SJSA1 (cell line): ENCODE measurements at regions not wholly inside any gene's neighbourhood (a gene's known extent, or its start where the extent isn't known, plus 50 kb on each side); places are given as distances from the start of the nearest gene placed in this dataset.
"Not testable (repeated sequence)": the region's sequence is repeated elsewhere in the genome, so short reads cannot be mapped to it uniquely, and the experiment has no call there.

Experiments used
- DNase-seq, 2 experiments: peaks; one replicate each; pipeline ENCODE4 v3.0.0-alpha.2; 2015 to 2020; ENCODE audit warnings: low spot score in 2 of 2, low read depth in 1 of 2
- H3K27ac ChIP-seq: fragments of 250-450 bp; sonication (Bioruptor Pico); 2 replicates; pipeline ENCODE4 v1.5.1; 2020; ENCODE audit warnings: mild to moderate bottlenecking, moderate library complexity
- H3K27me3 ChIP-seq: fragments of 250-450 bp; sonication (Bioruptor Pico); replicated peaks from 2 replicates; pipeline ENCODE4 v1.5.1; 2020; ENCODE audit warnings: mild to moderate bottlenecking, moderate library complexity
- H3K36me3 ChIP-seq: fragments of 250-450 bp; sonication (Bioruptor Pico); 2 replicates; pipeline ENCODE4 v1.5.1; 2020; ENCODE audit warnings: mild to moderate bottlenecking
- H3K4me1 ChIP-seq: fragments of 250-450 bp; sonication (Bioruptor Pico); replicated peaks from 2 replicates; pipeline ENCODE4 v1.6.1; 2021; ENCODE audit warnings: mild to moderate bottlenecking
- H3K4me3 ChIP-seq: fragments of 250-450 bp; sonication (Bioruptor Pico); 2 replicates; pipeline ENCODE4 v1.5.1; 2020; ENCODE audit warnings: mild to moderate bottlenecking
- H3K9me3 ChIP-seq: fragments of 250-450 bp; sonication (Bioruptor Pico); replicated peaks from 2 replicates; pipeline ENCODE4 v1.5.1; 2020; ENCODE audit warnings: mild to moderate bottlenecking

DNA sequence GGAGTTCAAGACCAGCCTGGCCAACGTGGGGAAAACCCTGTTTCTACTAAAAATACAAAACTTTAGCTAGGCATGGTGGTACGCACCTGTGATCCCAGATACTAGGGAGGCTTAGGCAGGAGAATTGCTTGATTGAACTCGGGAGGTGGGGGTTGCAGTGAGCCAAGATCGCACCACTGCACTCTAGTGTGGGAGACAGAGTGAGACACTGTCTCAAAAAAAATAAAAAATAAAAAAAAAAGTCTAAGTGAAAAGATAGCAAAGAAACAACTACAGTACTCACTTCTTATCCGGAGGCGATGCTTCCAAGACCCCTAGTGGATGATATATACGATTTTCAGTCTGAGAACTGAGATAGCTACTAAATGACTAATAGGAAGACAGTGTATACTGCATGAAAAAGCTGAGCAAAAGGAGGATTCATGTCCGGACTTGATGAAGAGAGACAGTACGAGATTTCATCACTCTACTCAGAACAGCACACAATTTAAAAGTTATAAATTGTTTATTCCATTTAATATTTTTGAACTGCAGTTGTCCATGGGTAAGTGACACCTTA, 138.7 kb upstream of the GOLGA6L6 start:
- not testable (repeated sequence) for H3K27me3 ChIP-seq, H3K36me3 ChIP-seq, H3K4me3 ChIP-seq, DNase-seq, H3K9me3 ChIP-seq, H3K27ac ChIP-seq, H3K4me1 ChIP-seq

DNA sequence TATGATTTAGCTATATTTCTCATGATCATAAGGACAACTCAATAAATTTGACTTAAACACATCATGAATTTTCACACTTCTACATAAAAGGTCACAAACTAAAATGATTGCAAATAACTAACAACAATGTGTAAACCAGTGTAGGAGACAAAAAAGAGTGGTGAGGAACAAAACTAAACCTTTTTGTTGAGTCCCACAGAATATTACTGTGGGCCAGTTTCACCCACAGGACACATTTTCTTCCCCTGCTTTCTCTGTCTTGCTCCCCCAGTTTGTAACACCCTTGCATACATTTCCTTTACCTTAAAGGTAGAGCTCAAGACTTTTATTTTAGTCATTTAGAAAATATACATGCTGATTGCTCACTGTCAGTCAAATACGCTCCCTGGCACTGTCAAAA, 130.9 kb upstream of the GOLGA6L6 start:
- H3K27ac ChIP-seq = no peak overlapping the region
- no peaks in the 10 kb centered on the region for H3K4me1 ChIP-seq
- H3K9me3 ChIP-seq = no peaks in the 10 kb centered on the region
- no peaks in the 10 kb centered on the region for H3K36me3 ChIP-seq
- H3K4me3 ChIP-seq = no peak overlapping the region
- no peak for DNase-seq
- peaks cover 9% of the 10 kb centered on the region; the same call in 1 of the 2 replicates for H3K27me3 ChIP-seq

GRCh38 chr15:20671675-20672074, 130.1 kb upstream of the GOLGA6L6 start:
- peaks cover 9% of the 10 kb centered on the region; the same call in 1 of the 2 replicates for H3K27me3 ChIP-seq
- H3K4me3 ChIP-seq = no peak overlapping the region
- H3K9me3 ChIP-seq = no peaks in the 10 kb centered on the region
- H3K27ac ChIP-seq = no peak overlapping the region
- no peak for DNase-seq
- no peaks in the 10 kb centered on the region for H3K4me1 ChIP-seq
- no peaks in the 10 kb centered on the region for H3K36me3 ChIP-seq

DNA sequence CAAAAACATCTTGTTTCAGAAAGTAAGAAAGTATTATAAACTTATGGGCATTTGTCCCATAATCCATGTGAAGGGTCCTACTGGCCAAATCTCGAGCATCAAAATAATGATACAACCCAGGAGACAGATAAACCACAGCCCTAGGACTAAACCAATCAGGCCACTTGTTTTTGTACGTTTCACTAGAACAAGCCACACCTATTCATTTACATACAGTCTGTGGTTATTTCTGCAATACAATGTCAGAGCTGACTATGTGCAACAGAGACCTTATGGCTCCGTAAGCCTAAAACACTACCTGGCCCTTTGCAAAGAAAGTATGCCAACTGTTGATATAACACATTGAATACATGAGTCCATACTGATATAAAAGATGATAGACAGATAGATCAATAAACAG, 124.8 kb upstream of the GOLGA6L6 start:
- H3K27me3 ChIP-seq, H3K27ac ChIP-seq, H3K9me3 ChIP-seq, H3K4me1 ChIP-seq, H3K36me3 ChIP-seq, DNase-seq, H3K4me3 ChIP-seq: not testable (repeated sequence)

GRCh38 chr15:20665653-20666052, 124.1 kb upstream of the GOLGA6L6 start:
- Histone ChIP-seq H3K9me3 (no peaks in the 10 kb centered on the region), H3K27me3 (0 out of 2 replicates have a peak, but pooled peaks cover 3% of the 10 kb centered on the region), H3K4me3 (no peak overlapping the region), H3K36me3 (no peaks in the 10 kb centered on the region), H3K27ac (no peak overlapping the region), H3K4me1 (no peaks in the 10 kb centered on the region)
- DNase-seq = no peak

- no peaks in the 10 kb centered on the region for H3K4me1 ChIP-seq
- no peak overlapping the region for H3K27ac ChIP-seq
- H3K36me3 ChIP-seq = no peaks in the 10 kb centered on the region
- no peak overlapping the region for H3K4me3 ChIP-seq
- DNase-seq = no peak
- H3K27me3 ChIP-seq = 0 out of 2 replicates have a peak, but pooled peaks cover 4% of the 10 kb centered on the region
- H3K9me3 ChIP-seq = no peaks in the 10 kb centered on the region
Measured at GRCh38 chr15:20659265-20659664, 117.7 kb upstream of the GOLGA6L6 start.

DNA sequence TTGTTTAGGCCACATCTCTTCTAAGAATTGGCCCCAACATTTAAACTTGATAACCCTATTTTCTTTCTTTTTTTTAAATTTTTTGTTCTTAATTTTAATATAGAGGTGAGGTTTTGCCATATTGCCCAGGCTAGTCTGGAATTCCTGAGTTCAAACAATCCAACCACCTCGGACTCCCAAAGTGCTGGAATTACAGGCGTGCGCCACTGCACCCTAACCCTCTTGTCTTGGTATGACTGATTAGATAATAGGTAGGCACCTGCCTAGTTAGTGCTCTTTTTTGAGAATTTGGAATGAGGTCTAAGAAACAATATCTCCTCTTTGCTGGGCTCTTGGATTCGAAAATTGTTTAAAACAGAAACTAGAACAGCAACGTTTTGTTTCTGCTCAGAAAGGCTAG, 116.4 kb upstream of the GOLGA6L6 start:
- Histone ChIP-seq H3K27me3 (0 out of 2 replicates have a peak, but pooled peaks cover 4% of the 10 kb centered on the region), H3K36me3 (no peaks in the 10 kb centered on the region), H3K27ac (no peak overlapping the region), H3K9me3 (no peaks in the 10 kb centered on the region), H3K4me1 (no peaks in the 10 kb centered on the region), H3K4me3 (no peak overlapping the region)
- DNase-seq = no peak

- Histone ChIP-seq H3K4me3 (no peak overlapping the region), H3K9me3 (no peaks in the 10 kb centered on the region), H3K27me3 (0 out of 2 replicates have a peak, but pooled peaks cover 4% of the 10 kb centered on the region), H3K4me1 (no peaks in the 10 kb centered on the region), H3K36me3 (no peaks in the 10 kb centered on the region), H3K27ac (no peak overlapping the region)
- DNase-seq = no peak
Measured at GRCh38 chr15:20657084-20657483, 115.5 kb upstream of the GOLGA6L6 start.

- Histone ChIP-seq H3K4me3 (no peak overlapping the region), H3K27ac (no peak overlapping the region), H3K4me1 (no peaks in the 10 kb centered on the region), H3K36me3 (no peaks in the 10 kb centered on the region), H3K9me3 (no peaks in the 10 kb centered on the region), H3K27me3 (0 out of 2 replicates have a peak, but pooled peaks cover 2% of the 10 kb centered on the region)
- DNase-seq = no peak
Measured at GRCh38 chr15:20652914-20653313, 111.3 kb upstream of the GOLGA6L6 start.

DNA sequence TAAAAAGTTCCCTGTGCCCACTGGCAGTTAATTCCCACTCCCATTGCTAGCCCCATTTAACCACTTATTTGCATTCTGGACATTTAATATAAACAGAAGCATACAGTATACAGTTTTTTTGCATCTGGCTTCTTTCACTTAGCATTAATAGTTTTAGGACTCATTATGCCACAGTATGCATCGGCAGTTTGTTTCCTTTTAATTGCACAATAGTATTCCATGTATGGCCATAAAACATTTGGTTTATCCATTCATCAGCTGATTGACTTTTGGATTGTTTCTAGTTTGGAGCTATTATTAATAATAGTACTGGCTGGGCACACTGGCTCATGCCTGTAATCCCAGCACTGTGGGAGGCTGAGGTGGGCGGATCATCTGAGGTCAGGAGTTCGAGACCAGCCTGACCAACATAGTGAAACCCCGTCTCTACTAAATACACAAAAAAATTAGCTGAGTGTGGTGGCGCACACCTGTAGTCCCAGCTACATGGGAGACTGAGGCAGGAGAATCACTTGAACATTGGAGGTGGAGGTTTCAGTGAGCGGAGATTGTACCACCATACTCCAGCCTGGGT, 106.9 kb upstream of the GOLGA6L6 start:
- not testable (repeated sequence) for H3K27ac ChIP-seq, H3K36me3 ChIP-seq, H3K9me3 ChIP-seq, H3K4me3 ChIP-seq, H3K4me1 ChIP-seq, DNase-seq
- H3K27me3 ChIP-seq = peaks cover 11% of the 10 kb centered on the region; the same call in 1 of the 2 replicates

GRCh38 chr15:20646529-20647142, 105.0 kb upstream of the GOLGA6L6 start:
- DNase-seq = no peak
- Histone ChIP-seq H3K36me3 (no peaks in the 10 kb centered on the region), H3K27ac (no peak overlapping the region), H3K9me3 (no peaks in the 10 kb centered on the region), H3K4me1 (no peaks in the 10 kb centered on the region), H3K27me3 (peaks cover 20% of the 10 kb centered on the region; the same call in 1 of the 2 replicates), H3K4me3 (no peak overlapping the region)

GRCh38 chr15:20645956-20646355, 104.4 kb upstream of the GOLGA6L6 start:
- DNase-seq = no peak
- Histone ChIP-seq H3K4me1 (no peaks in the 10 kb centered on the region), H3K9me3 (no peaks in the 10 kb centered on the region), H3K27ac (no peak overlapping the region), H3K27me3 (peaks cover 20% of the 10 kb centered on the region; the same call in 1 of the 2 replicates), H3K36me3 (no peaks in the 10 kb centered on the region), H3K4me3 (no peak overlapping the region)

GRCh38 chr15:20644896-20645295, 103.3 kb upstream of the GOLGA6L6 start:
- DNase-seq = no peak
- no peak overlapping the region for H3K27ac ChIP-seq
- no peaks in the 10 kb centered on the region for H3K4me1 ChIP-seq
- no peaks in the 10 kb centered on the region for H3K36me3 ChIP-seq
- H3K27me3 ChIP-seq = peaks cover 20% of the 10 kb centered on the region; the same call in 1 of the 2 replicates
- no peak overlapping the region for H3K4me3 ChIP-seq
- no peaks in the 10 kb centered on the region for H3K9me3 ChIP-seq

DNA sequence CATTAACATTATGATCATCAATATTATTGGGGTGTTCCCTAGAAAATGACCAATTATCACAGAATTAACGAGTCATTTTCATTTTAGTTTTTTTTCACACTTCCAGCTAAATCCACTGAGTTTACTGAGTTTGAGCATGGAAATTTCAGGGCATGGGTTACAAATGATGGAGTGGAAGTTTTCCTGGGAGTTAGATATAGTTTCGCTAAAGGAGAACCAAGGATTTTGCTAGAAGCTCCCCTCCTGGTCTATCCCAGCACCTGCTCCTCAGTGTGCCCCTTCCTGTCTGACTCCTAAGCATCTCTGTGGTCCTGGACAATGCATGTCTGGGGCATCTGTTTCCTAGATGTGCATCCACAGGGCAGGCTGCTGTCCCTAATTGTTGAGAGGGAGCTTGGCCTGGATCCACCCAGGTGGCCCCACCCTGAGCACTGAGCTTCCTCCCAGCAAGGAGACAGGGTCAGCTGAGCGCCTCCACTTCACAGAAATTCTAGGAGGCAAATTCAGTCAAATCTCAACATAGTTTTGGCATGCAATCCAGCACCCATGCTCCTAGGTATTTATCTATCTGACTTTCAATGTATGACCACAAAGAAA, 102.3 kb upstream of the GOLGA6L6 start:
- Histone ChIP-seq H3K36me3 (no peaks in the 10 kb centered on the region), H3K27ac (no peak overlapping the region), H3K9me3 (no peaks in the 10 kb centered on the region), H3K27me3 (peaks cover 20% of the 10 kb centered on the region; the same call in 1 of the 2 replicates), H3K4me3 (no peak overlapping the region), H3K4me1 (no peaks in the 10 kb centered on the region)
- DNase-seq = no peak
